Memory B cell (primary cell): ENCODE measurements at regions not wholly inside any gene's neighbourhood (a gene's known extent, or its start where the extent isn't known, plus 50 kb on each side); places are given as distances from the start of the nearest gene placed in this dataset.

Source experiments
- ATAC-seq: fragments of 150-1000 bp; cut with Tn5 transposase; 2 replicates; pipeline ENCODE4 v1.10.0; 2021; ENCODE audit warnings: low read depth, mild to moderate bottlenecking, moderate library complexity
- DNase-seq, 2 donors: peaks; one replicate each; pipeline ENCODE4 v3.0.0; 2022; ENCODE audit warnings: low spot score in 2 of 2
- H3K27ac Mint-ChIP-seq: one replicate; pipeline ENCODE4 v1.8.0; 2022; ENCODE audit warnings: mild to moderate bottlenecking, moderate library complexity, mixed read lengths
- H3K27me3 Mint-ChIP-seq: one replicate; pipeline ENCODE4 v1.8.0; 2022; ENCODE audit warnings: mixed read lengths
- H3K36me3 Mint-ChIP-seq: one replicate; pipeline ENCODE4 v1.8.0; 2022; ENCODE audit warnings: mild to moderate bottlenecking, mixed read lengths
- H3K4me1 Mint-ChIP-seq: one replicate; pipeline ENCODE4 v1.8.0; 2022; ENCODE audit warnings: mixed read lengths
- H3K4me3 Mint-ChIP-seq: one replicate; pipeline ENCODE4 v1.8.0; 2022; ENCODE audit warnings: mild to moderate bottlenecking, moderate library complexity, mixed read lengths
- H3K9me3 Mint-ChIP-seq: one replicate; pipeline ENCODE4 v1.8.0; 2022; ENCODE audit warnings: mixed read lengths

DNA sequence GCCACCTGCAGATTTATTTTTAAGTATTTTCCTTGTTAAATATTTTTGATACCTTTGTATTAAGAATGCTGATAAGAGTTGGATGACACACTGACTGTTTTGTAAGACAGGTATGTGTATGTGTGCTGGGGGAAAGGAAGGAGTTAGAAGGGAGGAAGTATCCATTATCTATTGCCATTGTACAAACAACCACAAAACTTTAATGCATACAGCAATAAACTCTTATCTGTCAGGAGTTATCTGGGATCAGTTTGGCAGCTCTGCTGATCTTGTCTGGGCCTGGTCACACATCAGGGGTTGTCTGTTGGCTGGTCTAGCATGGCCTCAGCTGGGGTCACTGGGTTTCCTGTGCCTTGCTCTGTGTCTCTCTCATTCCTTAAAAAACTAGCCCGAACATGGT lies 423.9 kb upstream of the USP24 start:
- no peaks in the 10 kb centered on the region for H3K9me3 Mint-ChIP-seq
- no peaks in the 10 kb centered on the region for H3K36me3 Mint-ChIP-seq
- peaks cover 16% of the 10 kb centered on the region for H3K27me3 Mint-ChIP-seq
- no peak for DNase-seq
- H3K4me1 Mint-ChIP-seq = peaks cover 4% of the 10 kb centered on the region
- no peak overlapping the region for H3K4me3 Mint-ChIP-seq
- no peak overlapping the region for H3K27ac Mint-ChIP-seq
- ATAC-seq = no peak

DNA sequence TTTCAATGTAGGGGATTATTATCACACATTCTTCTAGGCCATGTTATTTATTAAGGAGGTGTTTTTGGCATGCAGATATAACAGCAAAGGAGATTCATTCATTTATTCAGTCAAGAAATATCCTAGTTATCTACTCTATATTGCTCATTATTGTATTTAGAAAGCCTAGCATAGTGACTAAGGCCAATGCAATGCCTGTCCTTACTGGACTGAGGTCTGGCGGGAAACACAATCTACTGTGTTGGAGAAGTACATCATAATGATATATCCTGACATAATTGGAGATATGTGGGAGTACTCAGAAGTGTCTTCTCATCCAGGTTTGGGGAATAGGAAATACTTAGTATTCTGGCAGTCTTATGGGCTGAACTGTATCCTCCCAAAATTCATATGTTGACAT lies 421.5 kb upstream of the USP24 start:
- H3K27ac Mint-ChIP-seq = no peak overlapping the region
- H3K4me1 Mint-ChIP-seq = peaks cover 4% of the 10 kb centered on the region
- no peaks in the 10 kb centered on the region for H3K36me3 Mint-ChIP-seq
- H3K4me3 Mint-ChIP-seq = no peak overlapping the region
- no peaks in the 10 kb centered on the region for H3K9me3 Mint-ChIP-seq
- no peak for DNase-seq
- peaks cover 16% of the 10 kb centered on the region for H3K27me3 Mint-ChIP-seq
- ATAC-seq = no peak

DNA sequence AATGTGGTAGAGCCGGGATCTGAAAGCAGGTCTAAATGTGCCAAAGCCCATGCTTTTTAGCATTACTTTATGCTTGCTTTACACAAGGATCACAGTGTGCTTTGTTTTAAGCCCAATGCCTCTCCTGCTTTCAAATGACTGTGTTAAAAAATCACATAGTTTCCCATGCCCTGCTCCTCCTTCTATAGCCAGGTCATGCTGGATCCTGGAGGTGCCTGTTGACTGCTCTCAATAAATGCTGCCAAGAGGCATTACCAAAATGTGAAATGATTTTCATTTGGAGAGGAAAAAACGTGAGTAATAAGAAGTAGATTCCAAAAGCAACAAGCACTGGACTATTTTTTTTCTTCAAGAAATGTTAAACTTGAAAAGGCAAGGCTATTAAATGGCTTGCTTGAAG lies 420.7 kb upstream of the USP24 start:
- DNase-seq (no peak), ATAC-seq (no peak)
- Mint-ChIP-seq H3K9me3 (no peaks in the 10 kb centered on the region), H3K27me3 (peaks cover 16% of the 10 kb centered on the region), H3K36me3 (no peaks in the 10 kb centered on the region), H3K27ac (no peak overlapping the region), H3K4me1 (peaks cover under 1% of the 10 kb centered on the region), H3K4me3 (no peak overlapping the region)

DNA sequence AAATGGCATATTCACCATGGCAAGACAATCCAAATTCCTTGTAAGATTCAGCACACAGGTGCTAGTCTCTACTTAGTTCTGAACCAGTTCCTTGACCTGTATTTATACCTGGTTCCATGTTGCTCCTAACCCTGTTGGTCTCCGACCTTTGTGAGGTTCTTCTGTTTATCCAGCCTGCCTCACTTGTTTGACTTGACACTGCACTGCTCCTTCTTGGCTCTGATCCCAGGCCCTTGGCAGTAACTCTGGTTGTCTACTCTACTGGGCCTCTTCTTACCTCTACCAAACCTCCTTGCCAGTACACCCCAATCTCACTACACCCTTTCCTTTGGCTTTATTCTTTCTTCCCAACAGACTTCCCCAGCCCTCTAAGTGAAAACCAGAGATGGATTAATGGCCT lies 419.4 kb upstream of the USP24 start:
- no peaks in the 10 kb centered on the region for H3K36me3 Mint-ChIP-seq
- H3K4me3 Mint-ChIP-seq = no peak overlapping the region
- no peak overlapping the region for H3K27ac Mint-ChIP-seq
- H3K4me1 Mint-ChIP-seq = no peaks in the 10 kb centered on the region
- DNase-seq = no peak
- no peaks in the 10 kb centered on the region for H3K9me3 Mint-ChIP-seq
- peaks cover 13% of the 10 kb centered on the region for H3K27me3 Mint-ChIP-seq
- no peak for ATAC-seq

DNA sequence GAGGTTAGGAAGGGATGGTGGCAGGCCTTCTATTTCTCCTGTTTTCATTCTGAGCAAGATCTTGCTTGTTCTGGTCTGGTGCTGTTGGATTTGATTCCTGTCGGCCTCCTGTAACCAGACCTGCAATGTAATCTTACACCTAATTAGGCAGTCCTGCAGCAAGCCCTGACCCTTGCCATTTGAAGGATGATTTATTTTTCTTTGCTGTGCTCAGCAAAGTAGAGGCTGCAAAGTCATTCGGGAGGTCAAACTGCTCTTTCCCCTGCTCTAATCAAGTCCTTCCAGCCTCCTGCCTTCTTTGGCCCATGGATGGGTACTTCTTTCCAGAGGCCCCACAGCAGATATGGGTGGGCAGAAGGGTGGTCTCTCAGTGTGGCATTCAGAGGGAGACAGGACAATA lies 417.7 kb upstream of the USP24 start:
- H3K9me3 Mint-ChIP-seq = no peaks in the 10 kb centered on the region
- H3K36me3 Mint-ChIP-seq = no peaks in the 10 kb centered on the region
- H3K27ac Mint-ChIP-seq = no peak overlapping the region
- peaks cover 11% of the 10 kb centered on the region for H3K27me3 Mint-ChIP-seq
- DNase-seq (no peak), ATAC-seq (no peak)
- no peak overlapping the region for H3K4me3 Mint-ChIP-seq
- no peaks in the 10 kb centered on the region for H3K4me1 Mint-ChIP-seq

DNA sequence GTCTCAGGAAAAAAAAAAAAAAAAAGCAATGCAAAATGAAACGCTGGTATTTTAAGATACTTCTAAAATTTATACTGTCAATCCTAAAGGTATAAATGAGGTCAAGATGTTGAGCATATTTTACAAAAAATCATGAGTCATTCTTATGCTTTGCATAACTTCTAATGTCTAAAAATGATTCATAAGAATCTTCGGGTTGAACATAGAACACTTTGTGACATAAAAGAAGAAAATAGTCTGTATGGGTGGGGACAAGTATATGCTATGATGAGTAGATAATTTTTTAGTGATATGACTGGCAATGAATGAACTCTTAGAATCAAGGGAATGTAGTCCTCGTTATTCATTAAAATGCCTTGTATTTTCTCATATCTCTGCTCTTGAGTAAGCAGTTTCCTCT lies 416.9 kb upstream of the USP24 start:
- Mint-ChIP-seq H3K36me3 (no peaks in the 10 kb centered on the region), H3K27ac (no peak overlapping the region), H3K4me1 (no peaks in the 10 kb centered on the region), H3K27me3 (peaks cover 13% of the 10 kb centered on the region), H3K9me3 (no peaks in the 10 kb centered on the region), H3K4me3 (no peak overlapping the region)
- ATAC-seq (no peak), DNase-seq (no peak)

DNA sequence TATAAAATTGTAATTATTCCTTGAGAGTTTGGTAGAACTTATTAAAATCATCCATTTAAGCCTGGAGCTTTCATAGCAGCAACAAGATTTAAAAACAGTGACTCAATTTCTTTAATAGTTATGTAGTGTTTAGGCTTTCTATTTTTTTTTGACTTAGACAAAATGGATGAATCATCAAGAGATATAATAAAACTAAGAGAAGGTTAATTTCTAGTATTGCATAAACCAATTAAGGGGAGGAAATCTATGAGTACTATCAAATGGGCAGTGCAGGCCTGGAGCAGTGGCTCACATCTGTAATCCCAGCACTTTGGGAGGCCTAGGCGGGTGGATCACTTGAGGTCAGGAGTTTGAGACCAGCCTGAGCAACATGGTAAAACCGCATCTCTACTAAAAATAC lies 416.3 kb upstream of the USP24 start:
- Mint-ChIP-seq H3K27me3 (peaks cover 13% of the 10 kb centered on the region), H3K4me3 (no peak overlapping the region), H3K36me3 (no peaks in the 10 kb centered on the region), H3K4me1 (no peaks in the 10 kb centered on the region), H3K27ac (no peak overlapping the region), H3K9me3 (no peaks in the 10 kb centered on the region)
- ATAC-seq (no peak), DNase-seq (no peak)

DNA sequence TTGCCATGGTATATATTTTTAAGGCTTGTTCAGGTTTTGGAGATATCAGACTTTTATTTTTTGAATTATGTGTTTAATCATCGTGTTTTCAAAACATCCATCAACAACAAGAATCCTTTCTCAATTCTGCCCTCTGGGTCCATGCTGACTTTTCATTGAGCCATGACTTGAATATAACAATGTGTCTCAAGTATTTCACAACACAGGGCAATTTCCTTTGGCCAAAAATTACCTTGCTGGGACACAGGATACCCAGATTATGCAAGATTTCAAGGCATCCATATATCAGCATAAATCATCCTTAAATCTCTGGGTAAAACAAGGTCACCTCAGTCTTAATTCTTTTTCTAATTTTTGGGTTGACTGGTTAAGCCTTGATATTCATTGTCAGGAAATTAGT lies 411.2 kb upstream of the USP24 start:
- H3K27me3 Mint-ChIP-seq = peaks cover 5% of the 10 kb centered on the region
- ATAC-seq (no peak), DNase-seq (no peak)
- no peak overlapping the region for H3K27ac Mint-ChIP-seq
- no peaks in the 10 kb centered on the region for H3K4me1 Mint-ChIP-seq
- H3K4me3 Mint-ChIP-seq = no peak overlapping the region
- no peaks in the 10 kb centered on the region for H3K9me3 Mint-ChIP-seq
- no peaks in the 10 kb centered on the region for H3K36me3 Mint-ChIP-seq

DNA sequence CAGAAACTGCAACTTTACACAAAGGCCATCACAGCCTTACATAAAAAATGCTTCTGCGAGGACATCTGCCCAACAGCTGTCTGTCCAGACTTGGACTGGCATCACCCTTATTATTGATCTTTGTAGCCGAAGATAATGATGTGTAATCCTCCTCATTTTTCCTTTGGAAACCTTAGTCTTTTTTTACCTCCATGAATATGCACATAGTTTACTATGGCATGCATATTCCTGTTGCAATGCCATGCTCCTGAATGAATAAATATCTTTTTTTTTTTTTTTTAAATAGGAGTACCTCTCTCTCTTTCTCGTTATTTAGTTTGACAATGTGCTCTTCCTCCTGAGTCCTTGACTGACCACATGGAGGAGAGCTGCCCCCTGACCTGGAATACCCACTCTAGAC lies 409.6 kb upstream of the USP24 start:
- Mint-ChIP-seq H3K27me3 (peaks cover 5% of the 10 kb centered on the region), H3K4me3 (no peak overlapping the region), H3K4me1 (no peaks in the 10 kb centered on the region), H3K36me3 (no peaks in the 10 kb centered on the region), H3K9me3 (no peaks in the 10 kb centered on the region), H3K27ac (no peak overlapping the region)
- DNase-seq (no peak), ATAC-seq (no peak)

DNA sequence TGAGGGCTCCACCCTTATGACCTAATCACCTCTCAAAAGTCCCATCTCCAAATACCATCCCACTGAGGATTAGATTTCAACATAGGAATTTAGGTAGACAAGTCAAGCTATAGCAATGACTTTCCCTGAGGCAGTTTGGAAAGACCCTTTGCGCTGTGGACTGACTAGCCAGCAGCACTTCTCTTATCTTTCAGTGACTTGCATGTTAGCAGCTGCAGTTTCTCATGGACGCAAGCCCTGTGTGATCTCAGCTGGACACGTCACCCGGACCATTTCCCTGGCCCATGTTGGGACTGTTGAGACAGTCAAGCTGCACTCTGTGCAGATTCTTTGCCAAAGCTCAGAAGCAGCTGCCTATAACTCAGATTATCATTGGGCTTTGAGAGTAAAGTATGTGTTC lies 408.1 kb upstream of the USP24 start:
- ATAC-seq (no peak), DNase-seq (no peak)
- Mint-ChIP-seq H3K27me3 (peaks cover 5% of the 10 kb centered on the region), H3K27ac (no peak overlapping the region), H3K36me3 (no peaks in the 10 kb centered on the region), H3K4me1 (no peaks in the 10 kb centered on the region), H3K4me3 (no peak overlapping the region), H3K9me3 (no peaks in the 10 kb centered on the region)

DNA sequence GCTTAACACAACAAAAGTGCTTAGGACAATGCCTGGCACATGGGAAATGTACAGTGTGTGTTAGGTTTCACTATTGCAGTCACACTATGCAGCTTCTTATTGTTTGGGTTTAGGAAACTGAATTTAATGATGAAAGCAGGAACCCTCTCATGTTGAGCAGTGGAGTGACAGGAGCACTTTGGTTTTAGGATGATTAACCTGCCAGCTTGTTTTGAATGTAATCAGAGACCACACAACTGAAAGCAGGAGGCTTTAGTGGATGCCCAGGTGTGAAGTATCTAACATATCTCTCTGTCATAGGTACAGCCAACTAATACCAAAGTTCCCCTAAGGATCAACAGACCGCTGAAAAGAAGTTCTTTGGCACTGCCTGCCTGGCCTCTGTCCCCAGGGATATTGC lies 406.9 kb upstream of the USP24 start:
- no peaks in the 10 kb centered on the region for H3K9me3 Mint-ChIP-seq
- no peaks in the 10 kb centered on the region for H3K27me3 Mint-ChIP-seq
- H3K4me1 Mint-ChIP-seq = no peaks in the 10 kb centered on the region
- H3K4me3 Mint-ChIP-seq = no peak overlapping the region
- DNase-seq (no peak), ATAC-seq (no peak)
- no peak overlapping the region for H3K27ac Mint-ChIP-seq
- no peaks in the 10 kb centered on the region for H3K36me3 Mint-ChIP-seq

DNA sequence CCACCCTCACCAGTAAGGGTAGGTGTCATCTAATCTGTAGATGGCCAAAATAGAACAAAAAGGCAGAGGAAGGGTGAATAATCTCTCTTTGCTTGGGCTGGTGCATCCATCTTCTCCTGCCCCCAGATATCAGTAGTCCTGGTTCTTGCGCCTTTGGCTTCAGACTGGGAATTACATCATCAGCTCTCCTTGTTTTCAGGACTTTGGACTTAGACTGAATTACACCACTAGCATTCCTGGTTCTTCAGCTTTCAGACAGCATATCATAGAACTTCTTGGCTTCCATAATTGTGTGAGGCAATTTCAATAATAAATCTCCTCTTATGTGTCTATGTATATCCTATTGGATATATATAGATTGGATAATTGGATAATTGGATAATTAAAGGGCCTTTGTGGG lies 403.0 kb upstream of the USP24 start:
- Mint-ChIP-seq H3K27ac (no peak overlapping the region), H3K4me1 (no peaks in the 10 kb centered on the region), H3K9me3 (no peaks in the 10 kb centered on the region), H3K36me3 (no peaks in the 10 kb centered on the region), H3K4me3 (no peak overlapping the region), H3K27me3 (no peaks in the 10 kb centered on the region)
- no peak for DNase-seq
- ATAC-seq = no peak

DNA sequence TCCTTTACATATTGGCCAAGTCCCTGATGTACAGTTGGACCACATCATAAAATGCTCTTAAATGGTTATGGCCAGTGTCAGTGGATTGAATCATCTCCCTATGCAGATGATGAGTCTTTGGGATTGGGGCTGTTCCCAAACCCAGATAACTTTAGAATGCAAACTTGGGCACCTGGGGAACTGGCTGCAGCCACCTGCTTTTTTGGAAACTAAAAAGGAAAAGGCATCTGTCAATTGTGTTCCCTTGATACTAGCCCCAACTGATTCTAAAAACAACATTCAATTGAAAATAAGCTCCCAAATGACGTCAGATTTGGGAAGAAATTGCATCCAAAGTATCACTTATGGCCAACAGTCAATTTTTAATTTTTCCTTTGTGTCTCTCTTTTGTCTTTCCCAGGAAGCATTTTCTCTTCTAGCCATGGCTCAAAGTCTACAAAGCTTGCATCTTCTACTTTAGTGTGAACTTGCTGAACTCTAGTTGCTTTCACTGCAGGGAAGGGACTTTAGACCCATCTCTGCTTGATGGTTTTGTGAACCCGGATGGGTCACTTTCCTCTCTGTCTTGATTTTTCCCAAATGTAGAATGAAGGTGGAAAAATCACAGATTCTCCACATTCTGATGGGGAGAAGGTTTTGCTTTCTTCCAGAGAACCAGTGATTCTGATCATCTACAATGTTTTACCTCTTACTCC lies 402.3 kb upstream of the USP24 start:
- H3K27ac Mint-ChIP-seq = no peak overlapping the region
- H3K4me3 Mint-ChIP-seq = no peak overlapping the region
- no peak for DNase-seq
- H3K27me3 Mint-ChIP-seq = peaks cover 3% of the 10 kb centered on the region
- no peaks in the 10 kb centered on the region for H3K9me3 Mint-ChIP-seq
- H3K4me1 Mint-ChIP-seq = no peaks in the 10 kb centered on the region
- H3K36me3 Mint-ChIP-seq = no peaks in the 10 kb centered on the region
- ATAC-seq = no peak

DNA sequence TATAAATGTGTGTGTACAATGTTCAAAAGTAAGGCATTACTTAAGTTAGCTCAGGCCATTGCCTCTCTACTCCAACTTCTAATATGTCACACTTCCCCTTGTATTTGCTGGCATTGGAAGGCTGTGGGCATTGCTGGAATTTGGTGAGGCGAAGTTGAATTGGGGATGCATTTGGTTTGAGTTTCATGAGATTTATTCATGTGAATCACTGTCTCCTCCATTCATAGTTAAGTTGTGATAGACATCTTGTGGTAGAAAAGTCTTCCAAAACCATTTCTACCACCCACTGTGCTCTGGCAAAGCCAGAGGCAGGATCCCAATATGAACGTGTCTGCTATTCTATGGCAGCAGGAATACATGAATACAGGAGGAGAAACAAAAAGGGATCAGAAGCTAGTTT lies 397.8 kb upstream of the USP24 start:
- Mint-ChIP-seq H3K4me1 (no peaks in the 10 kb centered on the region), H3K27ac (no peak overlapping the region), H3K36me3 (no peaks in the 10 kb centered on the region), H3K4me3 (no peak overlapping the region), H3K27me3 (peaks cover 9% of the 10 kb centered on the region), H3K9me3 (peaks cover 7% of the 10 kb centered on the region)
- DNase-seq (no peak), ATAC-seq (no peak)

DNA sequence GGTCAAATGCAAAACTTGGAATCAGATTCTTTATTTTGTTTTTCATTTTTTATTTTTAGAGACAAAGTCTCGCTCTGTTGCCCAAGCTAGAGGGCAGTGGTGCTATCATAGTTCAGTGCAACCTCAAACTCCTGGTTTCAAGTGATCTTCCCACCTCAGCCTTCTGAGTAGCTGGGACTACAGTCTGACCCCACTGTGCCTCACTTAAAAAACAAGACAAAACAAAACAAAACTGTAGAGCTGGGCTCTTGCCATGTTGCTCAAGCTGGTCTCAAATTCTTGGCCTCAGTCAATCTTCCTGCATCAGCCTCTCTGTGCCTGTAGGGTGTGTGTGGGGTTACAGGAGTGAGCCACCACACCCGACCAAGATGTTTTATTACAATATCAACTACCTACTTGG lies 396.0 kb upstream of the USP24 start:
- ATAC-seq = no peak
- DNase-seq = no peak
- Mint-ChIP-seq H3K27ac (no peak overlapping the region), H3K27me3 (peaks cover 10% of the 10 kb centered on the region), H3K9me3 (peaks cover 8% of the 10 kb centered on the region), H3K36me3 (no peaks in the 10 kb centered on the region), H3K4me3 (no peak overlapping the region), H3K4me1 (no peaks in the 10 kb centered on the region)
